HG03175 (cell line): ENCODE measurements at regions not wholly inside any gene's neighbourhood (a gene's known extent, or its start where the extent isn't known, plus 50 kb on each side); places are given as distances from the start of the nearest gene placed in this dataset.
"Not testable (repeated sequence)": the region's sequence is repeated elsewhere in the genome, so short reads cannot be mapped to it uniquely, and the experiment has no call there.

Experiments
- ATAC-seq: cut with Tn5 transposase; IDR thresholded peaks from one replicate; pipeline ENCODE4 v1.9.1; 2021; ENCODE audit warnings: mild to moderate bottlenecking, moderate library complexity; ENCODE audit not compliant: unreplicated experiment

GRCh38 chr1:147071142-147071541, 101.1 kb downstream of the PRKAB2 start:
- no peak for ATAC-seq

- no peak for ATAC-seq
Observed at GRCh38 chr1:147062956-147063355, 109.3 kb downstream of the PRKAB2 start.

GRCh38 chr1:147061880-147062279, 110.4 kb downstream of the PRKAB2 start:
- ATAC-seq: not testable (repeated sequence)

- no peak for ATAC-seq
Observed at GRCh38 chr1:147053269-147053668, 115.1 kb downstream of the NBPF12 start.

- no peak for ATAC-seq
Observed at GRCh38 chr1:147052677-147053076, 114.6 kb downstream of the NBPF12 start.

GRCh38 chr1:147052143-147052542, 114.0 kb downstream of the NBPF12 start:
- ATAC-seq: no peak

GRCh38 chr1:147051136-147051535, 113.0 kb downstream of the NBPF12 start:
- ATAC-seq: no peak

GRCh38 chr1:147050654-147051053, 112.5 kb downstream of the NBPF12 start:
- ATAC-seq: no peak

GRCh38 chr1:147046863-147047394, 108.8 kb downstream of the NBPF12 start:
- ATAC-seq: peak; percentile 63

- no peak for ATAC-seq
Observed at GRCh38 chr1:147046189-147046862, 108.2 kb downstream of the NBPF12 start.
